Stomach (tissue), 4 donors: ENCODE measurements at regions not wholly inside any gene's neighbourhood (a gene's known extent, or its start where the extent isn't known, plus 50 kb on each side); places are given as distances from the start of the nearest gene placed in this dataset.

Source experiments
- CTCF ChIP-seq, 7 experiments: fragments of 450-650 bp in 4 of 7; fragments of 200-600 bp in 3 of 7; sonication (generic) in 3 of 7; IDR thresholded peaks; one replicate each; pipeline ENCODE4 v1.5.1; 2016 to 2019; ENCODE audit warnings: antibody characterized with exemption in 7 of 7, control low read depth in 2 of 7, mild to moderate bottlenecking in 1 of 7
- POLR2A ChIP-seq, 4 donors: fragments of 450-650 bp; IDR thresholded peaks; one replicate each; pipeline ENCODE4 v1.6.1; 2016; ENCODE audit warnings: antibody characterized with exemption in 4 of 4, control low read depth in 2 of 4, mild to moderate bottlenecking in 1 of 4, moderate library complexity in 1 of 4
- POLR2AphosphoS5 ChIP-seq, 3 donors: sonication (generic); formaldehyde crosslinking; IDR thresholded peaks; one replicate each; pipeline ENCODE4 v1.6.1; 2016; ENCODE audit warnings: antibody characterized with exemption in 3 of 3

- TF ChIP-seq CTCF (IDR thresholded peaks at IDR 0.05) (no peak), POLR2A (IDR thresholded peaks at IDR 0.05) (no peak), POLR2AphosphoS5 (IDR thresholded peaks at IDR 0.05) (no peak)
Observed at GRCh38 chr18:29250259-29250658, 1073.3 kb upstream of the CDH2 start.
